H9 (cell line): ENCODE measurements at regions not wholly inside any gene's neighbourhood (a gene's known extent, or its start where the extent isn't known, plus 50 kb on each side); places are given as distances from the start of the nearest gene placed in this dataset.
"Not testable (repeated sequence)": the region's sequence is repeated elsewhere in the genome, so short reads cannot be mapped to it uniquely, and the experiment has no call there.

Source experiments
- DNase-seq: peaks from one replicate; pipeline ENCODE4 v3.0.0-alpha.2; 2017
- H2AFZ ChIP-seq: one replicate; pipeline ENCODE4 v1.6.1; 2013; ENCODE audit warnings: mild to moderate bottlenecking, low read length, control low read depth, moderate library complexity
- H2AK5ac ChIP-seq: 2 replicates; pipeline ENCODE4 v1.6.1; 2013; ENCODE audit warnings: low read length, control low read depth, mixed read lengths; ENCODE audit not compliant: insufficient read length
- H2BK120ac ChIP-seq: one replicate; pipeline ENCODE4 v1.6.1; 2013; ENCODE audit warnings: low read depth, mild to moderate bottlenecking, low read length, control low read depth, inconsistent platforms; ENCODE audit not compliant: poor library complexity, severe bottlenecking
- H2BK12ac ChIP-seq: 2 replicates; pipeline ENCODE4 v1.6.1; 2013; ENCODE audit warnings: low read length, control low read depth, mixed read lengths, low read depth; ENCODE audit not compliant: insufficient read length
- H2BK15ac ChIP-seq: 2 replicates; pipeline ENCODE4 v1.6.1; 2013; ENCODE audit warnings: low read depth, low read length, control low read depth
- H2BK20ac ChIP-seq: one replicate; pipeline ENCODE4 v1.6.1; 2013; ENCODE audit warnings: low read depth, mild to moderate bottlenecking, low read length, control low read depth, inconsistent platforms; ENCODE audit not compliant: poor library complexity, severe bottlenecking
- H2BK5ac ChIP-seq: 2 replicates; pipeline ENCODE4 v1.6.1; 2013; ENCODE audit warnings: low read length, control low read depth, mixed read lengths; ENCODE audit not compliant: insufficient read length
- H3K14ac ChIP-seq: 2 replicates; pipeline ENCODE4 v1.6.1; 2013; ENCODE audit warnings: low read length, control low read depth; ENCODE audit not compliant: insufficient read depth
- H3K18ac ChIP-seq: 2 replicates; pipeline ENCODE4 v1.6.1; 2013; ENCODE audit warnings: low read depth, mild to moderate bottlenecking, mixed read lengths, low read length, control low read depth; ENCODE audit not compliant: insufficient read length
- H3K23ac ChIP-seq: 2 replicates; pipeline ENCODE4 v1.6.1; 2013; ENCODE audit warnings: low read length, control low read depth, mixed read lengths, low read depth; ENCODE audit not compliant: insufficient read length
- H3K23me2 ChIP-seq: 2 replicates; pipeline ENCODE4 v1.6.1; 2013; ENCODE audit warnings: low read depth, mild to moderate bottlenecking, mixed read lengths, low read length, control low read depth; ENCODE audit not compliant: insufficient read length, poor library complexity, severe bottlenecking
- H3K27ac ChIP-seq: 2 replicates; pipeline ENCODE4 v1.5.1; 2013; ENCODE audit warnings: low read length, control low read depth, mixed read lengths, low read depth; ENCODE audit not compliant: insufficient read length
- H3K27me3 ChIP-seq: 2 replicates; pipeline ENCODE4 v1.6.1; 2013; ENCODE audit warnings: low read length, control low read depth, inconsistent platforms; ENCODE audit not compliant: insufficient read depth
- H3K4ac ChIP-seq: 2 replicates; pipeline ENCODE4 v1.6.1; 2013; ENCODE audit warnings: low read depth, mild to moderate bottlenecking, control low read depth, inconsistent platforms, low read length, moderate library complexity
- H3K4me1 ChIP-seq: 2 replicates; pipeline ENCODE4 v1.6.1; 2013; ENCODE audit warnings: low read length, control low read depth, inconsistent platforms; ENCODE audit not compliant: insufficient read depth
- H3K4me2 ChIP-seq: 2 replicates; pipeline ENCODE4 v1.6.1; 2013; ENCODE audit warnings: low read length, control low read depth, mixed read lengths; ENCODE audit not compliant: insufficient read length, insufficient read depth
- H3K56ac ChIP-seq: 2 replicates; pipeline ENCODE4 v1.6.1; 2013; ENCODE audit warnings: low read depth, mild to moderate bottlenecking, mixed read lengths, low read length, control low read depth; ENCODE audit not compliant: insufficient read length
- H3K79me1 ChIP-seq: 2 replicates; pipeline ENCODE4 v1.6.1; 2013; ENCODE audit warnings: low read depth, mild to moderate bottlenecking, moderate library complexity, low read length, control low read depth, inconsistent platforms; ENCODE audit not compliant: insufficient read depth, poor library complexity, severe bottlenecking
- H3K79me2 ChIP-seq: 2 replicates; pipeline ENCODE4 v1.6.1; 2013; ENCODE audit warnings: low read length, control low read depth, inconsistent platforms; ENCODE audit not compliant: insufficient read depth
- H3K9ac ChIP-seq: 2 replicates; pipeline ENCODE4 v1.6.1; 2013; ENCODE audit warnings: low read length, control low read depth, mixed read lengths; ENCODE audit not compliant: insufficient read length; ENCODE audit errors: extremely low read depth
- H3K9me3 ChIP-seq: one replicate; pipeline ENCODE4 v1.6.1; 2013; ENCODE audit warnings: low read depth, low read length, inconsistent platforms; ENCODE audit not compliant: control insufficient read depth
- H3T11ph ChIP-seq: one replicate; pipeline ENCODE4 v1.6.1; 2013; ENCODE audit warnings: mild to moderate bottlenecking, low read length, control low read depth, inconsistent platforms
- H4K20me1 ChIP-seq: one replicate; pipeline ENCODE4 v1.6.1; 2013; ENCODE audit not compliant: control insufficient read depth, insufficient read length, insufficient read depth
- H4K5ac ChIP-seq: 2 replicates; pipeline ENCODE4 v1.6.1; 2013; ENCODE audit warnings: low read depth, mild to moderate bottlenecking, mixed read lengths, low read length, control low read depth; ENCODE audit not compliant: insufficient read length
- H4K8ac ChIP-seq: replicated peaks from 2 replicates; pipeline ENCODE4 v1.6.1; 2013; ENCODE audit warnings: low read length, control low read depth, mixed read lengths, low read depth; ENCODE audit not compliant: insufficient read length
- H4K91ac ChIP-seq: 2 replicates; pipeline ENCODE4 v1.6.1; 2013; ENCODE audit warnings: low read depth, mild to moderate bottlenecking, moderate library complexity, mixed read lengths, low read length, control low read depth; ENCODE audit not compliant: insufficient read length
- H3K27ac Mint-ChIP-seq, 3 experiments: 2 replicates in 2 of 3; 3 replicates in 1 of 3; pipeline ENCODE4 v1.8.0; 2020 to 2021; ENCODE audit warnings: mixed read lengths in 3 of 3, mild to moderate bottlenecking in 1 of 3, moderate library complexity in 1 of 3
- H3K27me3 Mint-ChIP-seq: 2 replicates; pipeline ENCODE4 v1.8.0; 2021; ENCODE audit warnings: low read depth, mild to moderate bottlenecking, moderate library complexity, mixed read lengths
- H3K36me3 Mint-ChIP-seq, 3 experiments: 2 replicates in 2 of 3; 3 replicates in 1 of 3; pipeline ENCODE4 v1.8.0; 2020 to 2021; ENCODE audit warnings: low read depth in 3 of 3, mixed read lengths in 3 of 3; ENCODE audit not compliant: insufficient read depth in 1 of 3
- H3K4me1 Mint-ChIP-seq, 2 experiments: 2 replicates each; pipeline ENCODE4 v1.8.0; 2020; ENCODE audit warnings: mixed read lengths in 2 of 2
- H3K4me3 Mint-ChIP-seq, 2 experiments: 2 replicates in 1 of 2; 3 replicates in 1 of 2; pipeline ENCODE4 v1.8.0; 2020 to 2021; ENCODE audit warnings: mild to moderate bottlenecking in 2 of 2, mixed read lengths in 2 of 2, moderate library complexity in 1 of 2
- H3K9me3 Mint-ChIP-seq, 2 experiments: 2 replicates in 1 of 2; 3 replicates in 1 of 2; pipeline ENCODE4 v1.8.0; 2020; ENCODE audit warnings: mild to moderate bottlenecking in 2 of 2, mixed read lengths in 2 of 2, moderate library complexity in 1 of 2
- WGBS: extraction: QIAGEN DNeasy Blood & Tissue Kit; methylation state at CpG from one replicate; pipeline ENCODE4 v1.1.7; 2013; ENCODE audit warnings: missing lambda C conversion rate, low lambda C conversion rate, mixed read lengths; ENCODE audit not compliant: insufficient read length; ENCODE audit errors: extremely low coverage; 5-methylcytosine and 5-hydroxymethylcytosine counted together

DNA sequence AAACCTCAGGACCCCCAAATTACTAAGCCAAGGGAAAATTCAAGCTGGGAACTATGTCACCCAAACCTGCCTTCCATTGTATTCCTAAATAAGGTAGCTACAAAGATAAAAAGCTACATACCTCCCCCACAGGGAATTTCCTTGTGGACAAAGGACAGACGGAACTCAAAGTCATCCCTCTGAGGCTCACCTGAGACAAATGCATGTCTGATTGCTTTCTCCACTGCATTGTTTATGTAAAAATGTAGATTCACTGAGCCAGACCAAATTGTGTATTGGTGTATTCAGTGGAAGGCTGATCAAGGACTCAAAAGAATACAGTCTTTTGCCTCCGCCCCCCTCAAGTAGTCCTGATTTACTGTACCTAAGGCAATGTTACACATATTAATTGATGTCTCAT, 80.5 kb upstream of the NOX4 start:
- no CpG with 5 or more reads among the region's 2 CpGs for WGBS
- not testable (repeated sequence) for H4K8ac ChIP-seq
- DNase-seq = peak; percentile 41

DNA sequence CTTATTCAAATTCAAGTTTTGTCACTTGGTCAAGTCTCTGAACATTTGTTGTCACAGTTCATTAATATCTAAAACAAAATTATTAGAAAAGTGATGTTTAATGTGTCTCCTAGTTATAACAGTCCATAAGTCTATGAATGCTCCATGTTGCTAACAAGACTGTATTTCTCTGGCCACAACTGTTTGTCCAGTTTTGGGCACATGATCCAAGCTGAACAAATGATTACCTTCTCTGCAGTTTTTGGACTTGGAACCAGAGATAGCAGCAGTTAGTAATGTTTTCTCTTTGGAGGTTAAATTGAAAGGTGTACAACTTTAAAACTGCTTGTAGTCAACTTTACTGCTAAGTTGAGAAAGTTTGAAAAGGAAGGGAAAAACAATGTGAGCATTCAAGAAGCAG, 84.7 kb upstream of the NOX4 start:
- H3K36me3 Mint-ChIP-seq, H3K18ac ChIP-seq, H3K4me3 Mint-ChIP-seq, H2BK15ac ChIP-seq, H3K56ac ChIP-seq, H3K23ac ChIP-seq, H2AFZ ChIP-seq, H3K27me3 ChIP-seq, H3K27ac Mint-ChIP-seq, H3K9me3 Mint-ChIP-seq, H2BK120ac ChIP-seq, H4K91ac ChIP-seq, H2BK12ac ChIP-seq, H3K79me1 ChIP-seq, H3K4me2 ChIP-seq, H3K79me2 ChIP-seq, H4K5ac ChIP-seq, H4K8ac ChIP-seq, H3K23me2 ChIP-seq, H3K9ac ChIP-seq, H3K4ac ChIP-seq, H3K4me1 ChIP-seq, H2BK5ac ChIP-seq, H3K27me3 Mint-ChIP-seq, H3K27ac ChIP-seq, DNase-seq, H3T11ph ChIP-seq, H2AK5ac ChIP-seq, H4K20me1 ChIP-seq, H3K9me3 ChIP-seq, H2BK20ac ChIP-seq, H3K14ac ChIP-seq: not testable (repeated sequence)
- peaks cover 9 to 12% of the 10 kb centered on the region in 2 experiments for H3K4me1 Mint-ChIP-seq

More for the DNA sequence above, 80.5 kb upstream of the NOX4 start:
- not testable (repeated sequence) for H2AK5ac ChIP-seq, H3K4me1 ChIP-seq, H3K4ac ChIP-seq, H3K27me3 Mint-ChIP-seq, H4K91ac ChIP-seq, H3K79me1 ChIP-seq, H3K27ac ChIP-seq, H2BK12ac ChIP-seq, H3K23me2 ChIP-seq, H2BK20ac ChIP-seq, H3K9me3 Mint-ChIP-seq, H2AFZ ChIP-seq, H3K23ac ChIP-seq, H3K4me3 Mint-ChIP-seq, H4K5ac ChIP-seq, H3K18ac ChIP-seq, H4K20me1 ChIP-seq, H3K4me2 ChIP-seq, H3K9ac ChIP-seq, H2BK5ac ChIP-seq, H3K56ac ChIP-seq, H3K27me3 ChIP-seq, H3K36me3 Mint-ChIP-seq, H3K79me2 ChIP-seq, H2BK15ac ChIP-seq, H3K9me3 ChIP-seq, H2BK120ac ChIP-seq, H3K14ac ChIP-seq, H3T11ph ChIP-seq
- H3K4me1 Mint-ChIP-seq = peaks cover 9 to 12% of the 10 kb centered on the region in 2 experiments
- peak overlapping the region in 2 of 3 experiments; percentile 89 to 98; a peak in 5 of 7 replicates for H3K27ac Mint-ChIP-seq

DNA sequence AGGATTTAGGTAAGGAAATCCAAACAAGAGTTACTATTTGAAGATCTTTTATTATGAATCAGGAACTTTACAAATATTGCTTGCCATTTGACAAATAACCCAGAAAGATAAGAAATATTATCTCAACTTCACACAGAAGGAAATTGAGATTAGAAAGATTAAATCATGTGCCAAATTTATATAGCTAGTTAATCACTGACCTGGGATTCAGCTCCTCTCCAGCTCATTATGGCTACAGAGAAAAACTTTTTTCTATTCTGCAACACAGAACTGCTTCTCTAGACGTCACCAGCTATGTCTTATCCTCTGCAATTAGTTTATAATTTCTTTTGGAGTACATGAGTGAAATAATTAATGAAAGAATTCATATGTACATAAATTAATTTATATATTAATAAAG, 86.3 kb upstream of the NOX4 start:
- not testable (repeated sequence) for H3K27me3 ChIP-seq, H3K27me3 Mint-ChIP-seq, H2BK120ac ChIP-seq, H3K79me2 ChIP-seq, H3K4me1 Mint-ChIP-seq, H3K9me3 Mint-ChIP-seq, H4K5ac ChIP-seq, H3K4me1 ChIP-seq, H3T11ph ChIP-seq, H3K9ac ChIP-seq, H3K27ac Mint-ChIP-seq, H2BK20ac ChIP-seq, H3K23me2 ChIP-seq, H2AFZ ChIP-seq, H3K56ac ChIP-seq, H3K79me1 ChIP-seq, H4K20me1 ChIP-seq, H3K14ac ChIP-seq, H3K27ac ChIP-seq, H3K4ac ChIP-seq, H4K8ac ChIP-seq, H3K4me2 ChIP-seq, H3K23ac ChIP-seq, H2BK15ac ChIP-seq, H4K91ac ChIP-seq, H2BK5ac ChIP-seq, H3K9me3 ChIP-seq, H2AK5ac ChIP-seq, H3K18ac ChIP-seq, DNase-seq, H3K36me3 Mint-ChIP-seq, H2BK12ac ChIP-seq, H3K4me3 Mint-ChIP-seq
- no CpG with 5 or more reads among the region's 1 CpG for WGBS
